ENCODE measurements at regions not wholly inside any gene's neighbourhood (a gene's known extent, or its start where the extent isn't known, plus 50 kb on each side); places are given as distances from the start of the nearest gene placed in this dataset.

GRCh38 chr11:70504246-70505020 is 106.1 kb downstream of the CTTN start:
- peak; percentile 79 for DNase-seq (ENCODE audit: low spot score)
- no peak for TF ChIP-seq CTCF (IDR thresholded peaks at IDR 0.05)
- Mint-ChIP-seq H3K27ac (ENCODE audit: unreplicated experiment) (no peak overlapping the region), H3K36me3 (ENCODE audit: low read depth) (no peaks in the 10 kb centered on the region), H3K4me3 (ENCODE audit: unreplicated experiment) (no peak overlapping the region), H3K27me3 (ENCODE audit: low read depth) (peaks cover 5% of the 10 kb centered on the region), H3K9me3 (ENCODE audit: low read depth) (no peaks in the 10 kb centered on the region), H3K4me1 (ENCODE audit: low read depth) (no peaks in the 10 kb centered on the region)

- Mint-ChIP-seq H3K4me1 (ENCODE audit: low read depth) (no peaks in the 10 kb centered on the region), H3K36me3 (ENCODE audit: low read depth) (no peaks in the 10 kb centered on the region), H3K4me3 (ENCODE audit: unreplicated experiment) (no peak overlapping the region), H3K27me3 (ENCODE audit: low read depth) (peaks cover 1% of the 10 kb centered on the region), H3K9me3 (ENCODE audit: low read depth) (no peaks in the 10 kb centered on the region), H3K27ac (ENCODE audit: unreplicated experiment) (no peak overlapping the region)
- no peak for TF ChIP-seq CTCF (IDR thresholded peaks at IDR 0.05)
- peak; percentile 75 for DNase-seq (ENCODE audit: low spot score)
Measured at GRCh38 chr11:70505331-70505731, 107.0 kb downstream of the CTTN start.

- H3K4me3 Mint-ChIP-seq (ENCODE audit: unreplicated experiment), result no peak overlapping the region
- H3K4me1 Mint-ChIP-seq (ENCODE audit: low read depth), result no peaks in the 10 kb centered on the region
- TF ChIP-seq CTCF (IDR thresholded peaks at IDR 0.05), result no peak
- no peak overlapping the region for H3K27ac Mint-ChIP-seq (ENCODE audit: unreplicated experiment)
- H3K36me3 Mint-ChIP-seq (ENCODE audit: low read depth), result no peaks in the 10 kb centered on the region
- no peaks in the 10 kb centered on the region for H3K27me3 Mint-ChIP-seq (ENCODE audit: low read depth)
- H3K9me3 Mint-ChIP-seq (ENCODE audit: low read depth), result no peaks in the 10 kb centered on the region
- peak; percentile 67 for DNase-seq (ENCODE audit: low spot score)
Measured at GRCh38 chr11:70505761-70506657, 107.7 kb downstream of the CTTN start.

GRCh38 chr11:70506658-70506970 is 108.3 kb downstream of the CTTN start:
- peaks cover 2% of the 10 kb centered on the region for H3K9me3 Mint-ChIP-seq (ENCODE audit: low read depth)
- H3K27me3 Mint-ChIP-seq (ENCODE audit: low read depth), result no peaks in the 10 kb centered on the region
- no peaks in the 10 kb centered on the region for H3K36me3 Mint-ChIP-seq (ENCODE audit: low read depth)
- no peak for TF ChIP-seq CTCF (IDR thresholded peaks at IDR 0.05)
- no peaks in the 10 kb centered on the region for H3K4me1 Mint-ChIP-seq (ENCODE audit: low read depth)
- H3K4me3 Mint-ChIP-seq (ENCODE audit: unreplicated experiment), result no peak overlapping the region
- DNase-seq (ENCODE audit: low spot score), result peak; percentile 46
- no peak overlapping the region for H3K27ac Mint-ChIP-seq (ENCODE audit: unreplicated experiment)

- TF ChIP-seq CTCF (IDR thresholded peaks at IDR 0.05), result no peak
- no peaks in the 10 kb centered on the region for H3K4me1 Mint-ChIP-seq (ENCODE audit: low read depth)
- no peaks in the 10 kb centered on the region for H3K36me3 Mint-ChIP-seq (ENCODE audit: low read depth)
- peaks cover 6% of the 10 kb centered on the region for H3K9me3 Mint-ChIP-seq (ENCODE audit: low read depth)
- no peak overlapping the region for H3K27ac Mint-ChIP-seq (ENCODE audit: unreplicated experiment)
- H3K27me3 Mint-ChIP-seq (ENCODE audit: low read depth), result no peaks in the 10 kb centered on the region
- H3K4me3 Mint-ChIP-seq (ENCODE audit: unreplicated experiment), result no peak overlapping the region
- peak; percentile 38 for DNase-seq (ENCODE audit: low spot score)
Measured at GRCh38 chr11:70506986-70507385, 108.7 kb downstream of the CTTN start.

Measured in chondrocyte (in vitro differentiated cells).